OCI-LY3 (cell line): ENCODE measurements at regions not wholly inside any gene's neighbourhood (a gene's known extent, or its start where the extent isn't known, plus 50 kb on each side); places are given as distances from the start of the nearest gene placed in this dataset.
"Not testable (repeated sequence)": the region's sequence is repeated elsewhere in the genome, so short reads cannot be mapped to it uniquely, and the experiment has no call there.

ENCODE experiments used
- H2AFZ ChIP-seq: fragments of 200-600, 300-600 bp; shearing (Covaris generic); 2 replicates; pipeline ENCODE4 v1.6.0; 2014; ENCODE audit warnings: antibody characterized with exemption, low read depth, low read length
- H3K27ac ChIP-seq: fragments of 200-600, 300-600 bp; sonication (generic); 2 replicates; pipeline ENCODE4 v1.5.1; 2014; ENCODE audit warnings: mild to moderate bottlenecking, low read length, moderate library complexity, mixed read lengths
- H3K27me3 ChIP-seq: fragments of 200-600, 300-600 bp; sonication (generic); 2 replicates; pipeline ENCODE4 v1.6.1; 2014; ENCODE audit warnings: low read depth, low read length, mixed read lengths
- H3K36me3 ChIP-seq: fragments of 200-600, 300-600 bp; sonication (generic); replicated peaks from 2 replicates; pipeline ENCODE3; 2014; ENCODE audit warnings: low read depth, low read length, mixed read lengths
- H3K4me1 ChIP-seq: fragments of 300-600, 200-600 bp; sonication (generic); 2 replicates; pipeline ENCODE4 v1.6.1; 2014; ENCODE audit warnings: low read length, mixed read lengths
- H3K4me2 ChIP-seq: fragments of 200-600, 300-600 bp; sonication (generic); 2 replicates; pipeline ENCODE4 v1.6.1; 2014; ENCODE audit warnings: low read length, mixed read lengths
- H3K4me3 ChIP-seq: fragments of 300-600, 200-600 bp; sonication (generic); 2 replicates; pipeline ENCODE4 v1.5.1; 2014; ENCODE audit warnings: antibody characterized with exemption, mild to moderate bottlenecking, low read length, moderate library complexity
- H3K79me2 ChIP-seq: fragments of 300-600, 200-600 bp; shearing (Covaris generic); 2 replicates; pipeline ENCODE4 v1.6.1; 2014; ENCODE audit warnings: mild to moderate bottlenecking, low read length, mixed read lengths
- H3K9ac ChIP-seq: fragments of 300-600, 200-600 bp; shearing (Covaris generic); 2 replicates; pipeline ENCODE4 v1.6.0; 2014; ENCODE audit warnings: mild to moderate bottlenecking, low read length, moderate library complexity
- H3K9me3 ChIP-seq: fragments of 200-600, 300-600 bp; shearing (Covaris generic); 2 replicates; pipeline ENCODE4 v1.6.1; 2014; ENCODE audit warnings: low read length, mixed read lengths; ENCODE audit not compliant: insufficient read depth
- H4K20me1 ChIP-seq: fragments of 200-600, 300-600 bp; sonication (generic); 2 replicates; pipeline ENCODE4 v1.6.1; 2016; ENCODE audit warnings: low read length, mixed read lengths; ENCODE audit not compliant: insufficient read depth
- EZH2phosphoT487 ChIP-seq: fragments of 200-600 bp; shearing (Covaris generic); IDR thresholded peaks from 2 replicates; pipeline ENCODE4 v1.6.1; 2018; ENCODE audit warnings: antibody characterized with exemption, mixed run types, low read depth
- TF ChIP-seq, protein P1 (sequence below): fragments of 200-600, 300-600 bp; sonication (generic); IDR thresholded peaks from 2 replicates; pipeline ENCODE4 v1.5.1; 2014; ENCODE audit warnings: antibody characterized with exemption, low read length, low read depth

DNA sequence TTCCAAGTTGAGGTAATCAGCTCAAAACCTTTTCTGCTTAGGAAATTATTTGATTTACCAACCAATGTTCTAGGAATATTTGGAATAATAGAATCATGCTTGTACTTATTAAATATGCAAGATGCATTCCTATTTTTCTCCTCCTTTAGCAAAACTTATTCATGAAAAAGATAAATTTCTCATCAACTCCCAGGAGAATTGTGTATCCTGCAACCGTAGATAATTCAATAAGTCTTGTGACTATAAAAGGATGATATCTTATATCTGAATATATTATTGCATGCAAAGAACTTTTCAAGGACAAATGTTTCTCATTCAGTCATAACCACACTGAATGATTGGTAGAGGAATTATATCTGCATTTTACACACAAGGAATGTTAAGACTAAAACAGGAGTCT lies 84.9 kb upstream of the CCNG1 start:
- Histone ChIP-seq H3K4me3 (no peak overlapping the region), H3K27ac (no peak overlapping the region), H3K9me3 (no peaks in the 10 kb centered on the region), H3K36me3 (no peaks in the 10 kb centered on the region), H3K79me2 (no peaks in the 10 kb centered on the region), H2AFZ (no peak overlapping the region), H3K27me3 (peaks cover 6% of the 10 kb centered on the region), H3K4me1 (peaks cover 23% of the 10 kb centered on the region), H4K20me1 (no peaks in the 10 kb centered on the region), H3K4me2 (no peak overlapping the region), H3K9ac (no peak overlapping the region)
- no peak for TF ChIP-seq EZH2phosphoT487
- TF ChIP-seq, protein P1, sequence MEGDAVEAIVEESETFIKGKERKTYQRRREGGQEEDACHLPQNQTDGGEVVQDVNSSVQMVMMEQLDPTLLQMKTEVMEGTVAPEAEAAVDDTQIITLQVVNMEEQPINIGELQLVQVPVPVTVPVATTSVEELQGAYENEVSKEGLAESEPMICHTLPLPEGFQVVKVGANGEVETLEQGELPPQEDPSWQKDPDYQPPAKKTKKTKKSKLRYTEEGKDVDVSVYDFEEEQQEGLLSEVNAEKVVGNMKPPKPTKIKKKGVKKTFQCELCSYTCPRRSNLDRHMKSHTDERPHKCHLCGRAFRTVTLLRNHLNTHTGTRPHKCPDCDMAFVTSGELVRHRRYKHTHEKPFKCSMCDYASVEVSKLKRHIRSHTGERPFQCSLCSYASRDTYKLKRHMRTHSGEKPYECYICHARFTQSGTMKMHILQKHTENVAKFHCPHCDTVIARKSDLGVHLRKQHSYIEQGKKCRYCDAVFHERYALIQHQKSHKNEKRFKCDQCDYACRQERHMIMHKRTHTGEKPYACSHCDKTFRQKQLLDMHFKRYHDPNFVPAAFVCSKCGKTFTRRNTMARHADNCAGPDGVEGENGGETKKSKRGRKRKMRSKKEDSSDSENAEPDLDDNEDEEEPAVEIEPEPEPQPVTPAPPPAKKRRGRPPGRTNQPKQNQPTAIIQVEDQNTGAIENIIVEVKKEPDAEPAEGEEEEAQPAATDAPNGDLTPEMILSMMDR: no peak

DNA sequence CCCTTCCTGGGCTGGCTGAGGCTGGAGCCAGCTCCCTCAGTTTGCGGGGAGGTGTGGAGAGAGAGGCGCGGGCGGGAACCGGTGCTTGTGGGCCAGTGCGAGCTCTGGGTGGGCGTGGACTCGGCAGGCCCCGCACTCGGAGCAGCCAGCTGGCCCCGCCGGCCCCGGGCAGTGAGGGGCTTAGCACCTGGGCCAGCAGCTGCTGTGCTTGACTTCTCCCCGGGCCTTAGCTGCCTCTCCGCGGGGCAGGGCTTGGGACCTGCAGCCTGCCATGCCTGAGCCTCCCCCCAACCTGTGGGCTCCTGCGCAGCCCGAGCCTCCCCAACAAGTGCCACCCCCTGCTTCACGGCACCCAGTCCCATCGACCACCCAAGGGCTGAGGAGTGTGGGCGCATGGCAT lies 81.6 kb upstream of the CCNG1 start:
- not testable (repeated sequence) for H3K9ac ChIP-seq, H2AFZ ChIP-seq, H4K20me1 ChIP-seq, H3K4me3 ChIP-seq, H3K4me2 ChIP-seq, H3K9me3 ChIP-seq, H3K27me3 ChIP-seq, H3K79me2 ChIP-seq, H3K36me3 ChIP-seq, H3K27ac ChIP-seq
- peaks cover 21% of the 10 kb centered on the region for H3K4me1 ChIP-seq

DNA sequence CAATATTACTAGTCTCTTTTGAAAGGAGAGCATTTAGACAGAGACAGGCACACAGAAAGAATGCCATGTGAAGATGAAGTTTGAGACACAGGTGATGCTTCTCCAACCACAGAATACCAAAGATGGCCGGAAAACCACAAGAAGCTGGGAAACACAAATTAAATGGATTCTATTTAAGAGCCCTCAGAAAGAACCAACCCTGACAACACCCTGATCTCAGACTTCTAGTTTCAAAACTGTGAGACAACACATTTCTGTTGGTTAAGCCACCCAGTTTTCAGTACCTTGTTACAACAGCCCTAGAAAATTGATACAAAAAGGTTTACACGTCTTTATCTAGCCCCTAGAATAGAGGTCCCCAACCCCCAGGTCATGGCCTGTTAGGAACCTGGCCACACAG lies 79.8 kb upstream of the CCNG1 start:
- H3K36me3 ChIP-seq: no peaks in the 10 kb centered on the region
- H4K20me1 ChIP-seq: no peaks in the 10 kb centered on the region
- no peak for TF ChIP-seq EZH2phosphoT487
- TF ChIP-seq, protein P1: no peak
- H3K9me3 ChIP-seq: no peaks in the 10 kb centered on the region
- no peak overlapping the region for H3K27ac ChIP-seq
- H3K4me1 ChIP-seq: peaks cover 21% of the 10 kb centered on the region
- H3K79me2 ChIP-seq: no peaks in the 10 kb centered on the region
- H3K4me3 ChIP-seq: no peak overlapping the region
- H3K27me3 ChIP-seq: no peaks in the 10 kb centered on the region
- H2AFZ ChIP-seq: no peak overlapping the region
- H3K9ac ChIP-seq: no peak overlapping the region
- no peak overlapping the region for H3K4me2 ChIP-seq

DNA sequence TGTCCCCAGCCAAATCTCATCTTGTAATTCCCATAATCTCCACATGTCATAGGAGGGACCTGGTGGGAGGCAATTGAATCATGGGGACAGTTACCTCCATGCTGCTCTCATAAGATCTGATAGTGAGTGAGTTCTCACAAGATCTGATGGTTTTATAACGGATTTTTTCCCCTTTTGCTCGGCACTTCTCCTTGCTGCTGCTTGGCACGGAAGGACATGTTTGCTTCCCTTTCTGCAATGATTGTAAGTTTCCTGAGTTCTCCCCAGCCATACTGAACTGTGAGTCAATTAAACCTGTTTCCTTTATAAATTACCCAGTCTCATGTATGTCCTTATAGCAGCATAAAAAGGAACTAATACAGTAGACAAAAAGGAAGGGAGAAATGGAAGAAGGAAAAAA lies 76.7 kb upstream of the CCNG1 start:
- no peaks in the 10 kb centered on the region for H3K27me3 ChIP-seq
- no peaks in the 10 kb centered on the region for H3K36me3 ChIP-seq
- H3K27ac ChIP-seq: no peak overlapping the region
- H4K20me1 ChIP-seq: no peaks in the 10 kb centered on the region
- no peak overlapping the region for H3K4me2 ChIP-seq
- TF ChIP-seq, protein P1: no peak
- TF ChIP-seq EZH2phosphoT487: no peak
- H3K9ac ChIP-seq: no peak overlapping the region
- H3K79me2 ChIP-seq: no peaks in the 10 kb centered on the region
- no peaks in the 10 kb centered on the region for H3K9me3 ChIP-seq
- no peak overlapping the region for H2AFZ ChIP-seq
- peaks cover 4% of the 10 kb centered on the region; the same call in 1 of the 2 replicates for H3K4me1 ChIP-seq
- H3K4me3 ChIP-seq: no peak overlapping the region

DNA sequence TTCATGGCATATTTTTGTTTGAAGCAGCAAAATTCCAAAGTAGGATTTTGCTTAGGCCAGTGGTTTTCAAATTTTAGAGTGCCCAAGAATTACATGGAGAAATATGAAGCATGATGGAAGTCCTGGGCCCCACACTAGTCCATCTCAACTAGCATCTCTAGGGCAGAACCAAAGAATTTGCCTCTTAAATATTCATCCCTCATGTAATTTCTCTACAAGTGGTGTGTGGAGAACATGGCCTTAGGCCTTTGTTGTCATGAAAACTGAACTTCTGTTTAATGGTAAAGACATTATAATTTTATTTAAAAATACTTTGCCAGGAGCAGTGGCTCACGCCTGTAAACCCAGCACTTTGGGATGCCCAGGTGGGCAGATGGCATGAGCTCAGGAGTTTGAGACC lies 75.9 kb upstream of the CCNG1 start:
- no peaks in the 10 kb centered on the region for H3K27me3 ChIP-seq
- no peaks in the 10 kb centered on the region for H3K9me3 ChIP-seq
- no peak overlapping the region for H3K27ac ChIP-seq
- H3K9ac ChIP-seq: no peak overlapping the region
- no peaks in the 10 kb centered on the region for H3K36me3 ChIP-seq
- H3K4me1 ChIP-seq: peaks cover 4% of the 10 kb centered on the region; the same call in 1 of the 2 replicates
- no peak overlapping the region for H2AFZ ChIP-seq
- no peak overlapping the region for H3K4me2 ChIP-seq
- TF ChIP-seq EZH2phosphoT487: no peak
- TF ChIP-seq, protein P1: no peak
- H4K20me1 ChIP-seq: no peaks in the 10 kb centered on the region
- no peaks in the 10 kb centered on the region for H3K79me2 ChIP-seq
- H3K4me3 ChIP-seq: no peak overlapping the region
